Mucosa of descending colon (tissue), 3 donors: ENCODE measurements at regions not wholly inside any gene's neighbourhood (a gene's known extent, or its start where the extent isn't known, plus 50 kb on each side); places are given as distances from the start of the nearest gene placed in this dataset.
"Not testable (repeated sequence)": the region's sequence is repeated elsewhere in the genome, so short reads cannot be mapped to it uniquely, and the experiment has no call there.

Experiments used
- ATAC-seq: fragments of 200-7000 bp; cut with Tn5 transposase; one replicate; pipeline ENCODE4 v1.9.1; 2020; ENCODE audit warnings: mild to moderate bottlenecking, moderate library complexity
- DNase-seq, 3 donors: peaks; one replicate each; pipeline ENCODE4 v3.0.0-alpha.2; 2020
- H3K36me3 ChIP-seq: fragments of 200-600 bp; one replicate; pipeline ENCODE4 v1.8.0; 2021; ENCODE audit warnings: low read depth, mild to moderate bottlenecking
- H3K4me1 ChIP-seq: fragments of 200-600 bp; one replicate; pipeline ENCODE4 v1.8.0; 2021; ENCODE audit warnings: low read depth, mild to moderate bottlenecking
- H3K4me3 ChIP-seq: fragments of 200-600 bp; one replicate; pipeline ENCODE4 v1.8.0; 2021; ENCODE audit warnings: mild to moderate bottlenecking
- H3K9me3 ChIP-seq: fragments of 200-600 bp; one replicate; pipeline ENCODE4 v1.8.0; 2021; ENCODE audit warnings: mild to moderate bottlenecking
- intact Hi-C, 2 donors: fragments of 100-400 bp; cut with DNase I in 1 of 2; cut with micrococcal nuclease in 1 of 2; formaldehyde crosslinking; loops; one replicate each; pipeline versions ENCODE4 v1.11.0 to v1.11.1; 2022; cut with DNase I, micrococcal nuclease
- TF ChIP-seq, protein P1 (sequence below): fragments of 200-600 bp; IDR thresholded peaks from one replicate; pipeline ENCODE4 v1.8.0; 2022; ENCODE audit warnings: antibody characterized with exemption, mild to moderate bottlenecking
- donor health status: DM: no; HTN: no; CAD: no; lungs with moderate emphysema.
- donor health status: DM: no; HTN: no; CAD: no.
- donor health status: DM: no; HTN: yes; CAD: no.

GRCh38 chr4:82126512-82127040, 247.2 kb downstream of the HNRNPD start:
- Histone ChIP-seq H3K4me1 (no peaks in the 10 kb centered on the region), H3K9me3 (no peaks in the 10 kb centered on the region), H3K36me3 (no peaks in the 10 kb centered on the region), H3K4me3 (no peak overlapping the region)
- DNase-seq (no peak), ATAC-seq (no peak)
- TF ChIP-seq, protein P1, sequence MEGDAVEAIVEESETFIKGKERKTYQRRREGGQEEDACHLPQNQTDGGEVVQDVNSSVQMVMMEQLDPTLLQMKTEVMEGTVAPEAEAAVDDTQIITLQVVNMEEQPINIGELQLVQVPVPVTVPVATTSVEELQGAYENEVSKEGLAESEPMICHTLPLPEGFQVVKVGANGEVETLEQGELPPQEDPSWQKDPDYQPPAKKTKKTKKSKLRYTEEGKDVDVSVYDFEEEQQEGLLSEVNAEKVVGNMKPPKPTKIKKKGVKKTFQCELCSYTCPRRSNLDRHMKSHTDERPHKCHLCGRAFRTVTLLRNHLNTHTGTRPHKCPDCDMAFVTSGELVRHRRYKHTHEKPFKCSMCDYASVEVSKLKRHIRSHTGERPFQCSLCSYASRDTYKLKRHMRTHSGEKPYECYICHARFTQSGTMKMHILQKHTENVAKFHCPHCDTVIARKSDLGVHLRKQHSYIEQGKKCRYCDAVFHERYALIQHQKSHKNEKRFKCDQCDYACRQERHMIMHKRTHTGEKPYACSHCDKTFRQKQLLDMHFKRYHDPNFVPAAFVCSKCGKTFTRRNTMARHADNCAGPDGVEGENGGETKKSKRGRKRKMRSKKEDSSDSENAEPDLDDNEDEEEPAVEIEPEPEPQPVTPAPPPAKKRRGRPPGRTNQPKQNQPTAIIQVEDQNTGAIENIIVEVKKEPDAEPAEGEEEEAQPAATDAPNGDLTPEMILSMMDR = no peak
- intact Hi-C loops = no loop called here

DNA sequence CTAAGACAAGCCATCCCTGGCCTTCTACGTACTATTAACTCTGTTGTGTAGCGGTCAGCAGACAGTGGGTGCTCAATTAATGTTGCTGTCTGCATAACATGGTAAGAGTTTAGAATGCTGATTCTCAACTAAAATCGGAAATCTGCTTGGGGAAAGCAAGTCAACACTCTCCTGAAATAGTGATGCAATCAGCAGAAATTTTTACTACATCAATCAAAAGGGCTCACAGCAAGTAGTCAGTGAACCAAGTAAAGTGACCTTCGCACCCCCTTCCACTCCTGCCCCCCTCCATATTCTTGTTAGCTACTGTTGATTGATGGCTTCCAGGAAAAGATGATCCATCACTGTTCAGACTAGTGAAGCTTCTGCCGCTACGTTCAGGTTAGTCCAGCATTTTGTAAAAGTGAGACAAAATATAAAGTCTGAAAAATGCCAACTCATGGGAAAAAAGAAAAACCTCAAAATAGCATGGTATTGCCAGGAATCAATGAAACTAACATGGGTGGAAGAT, 247.9 kb downstream of the HNRNPD start:
- H3K4me1 ChIP-seq = no peaks in the 10 kb centered on the region
- ATAC-seq (no peak), DNase-seq (no peak)
- H3K4me3 ChIP-seq = no peak overlapping the region
- H3K36me3 ChIP-seq = no peaks in the 10 kb centered on the region
- TF ChIP-seq, protein P1 = no peak
- intact Hi-C loops = no loop called here
- no peaks in the 10 kb centered on the region for H3K9me3 ChIP-seq

- Histone ChIP-seq H3K9me3 (no peaks in the 10 kb centered on the region), H3K4me3 (no peak overlapping the region), H3K4me1 (no peaks in the 10 kb centered on the region), H3K36me3 (no peaks in the 10 kb centered on the region)
- TF ChIP-seq, protein P1 = no peak
- DNase-seq (no peak), ATAC-seq (no peak)
- intact Hi-C loops = no loop called here
These were observed 248.6 kb downstream of the HNRNPD start for GRCh38 chr4:82124932-82125786.

- TF ChIP-seq, protein P1 = no peak
- no peak for ATAC-seq
These were observed 249.4 kb downstream of the HNRNPD start for GRCh38 chr4:82124365-82124764.

GRCh38 chr4:82123934-82124333, 249.9 kb downstream of the HNRNPD start:
- no peak overlapping the region for H3K4me3 ChIP-seq
- no peak for ATAC-seq
- no peaks in the 10 kb centered on the region for H3K9me3 ChIP-seq
- no peak for DNase-seq
- H3K4me1 ChIP-seq = no peaks in the 10 kb centered on the region
- intact Hi-C loops = no loop called here
- no peaks in the 10 kb centered on the region for H3K36me3 ChIP-seq
- TF ChIP-seq, protein P1 = no peak

More at GRCh38 chr4:82124365-82124764, 249.4 kb downstream of the HNRNPD start:
- Histone ChIP-seq H3K4me3 (no peak overlapping the region), H3K9me3 (no peaks in the 10 kb centered on the region), H3K36me3 (no peaks in the 10 kb centered on the region), H3K4me1 (no peaks in the 10 kb centered on the region)
- intact Hi-C loops = no loop called here
- no peak for DNase-seq

DNA sequence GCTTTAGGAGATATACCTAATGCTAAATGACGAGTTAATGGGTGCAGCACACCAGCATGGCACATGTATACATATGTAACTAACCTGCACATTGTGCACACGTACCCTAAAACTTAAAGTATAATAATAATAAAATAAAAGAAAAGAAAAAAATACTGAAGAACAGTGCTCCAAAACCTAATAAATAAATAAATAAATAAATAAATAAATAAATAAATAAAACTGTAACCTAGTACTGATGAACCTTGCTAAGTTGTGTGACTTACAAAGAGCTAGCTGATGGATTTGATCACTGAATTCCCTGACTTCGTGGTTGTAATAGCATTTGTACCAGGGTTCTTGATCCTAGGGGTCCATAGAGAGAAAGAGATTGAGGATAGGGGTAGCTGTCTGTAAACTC, 258.6 kb downstream of the HNRNPD start:
- H3K4me1 ChIP-seq, DNase-seq, H3K4me3 ChIP-seq, ATAC-seq, H3K9me3 ChIP-seq, H3K36me3 ChIP-seq, intact Hi-C loops: not testable (repeated sequence)
